ENCODE measurements at regions not wholly inside any gene's neighbourhood (a gene's known extent, or its start where the extent isn't known, plus 50 kb on each side); places are given as distances from the start of the nearest gene placed in this dataset.

DNA sequence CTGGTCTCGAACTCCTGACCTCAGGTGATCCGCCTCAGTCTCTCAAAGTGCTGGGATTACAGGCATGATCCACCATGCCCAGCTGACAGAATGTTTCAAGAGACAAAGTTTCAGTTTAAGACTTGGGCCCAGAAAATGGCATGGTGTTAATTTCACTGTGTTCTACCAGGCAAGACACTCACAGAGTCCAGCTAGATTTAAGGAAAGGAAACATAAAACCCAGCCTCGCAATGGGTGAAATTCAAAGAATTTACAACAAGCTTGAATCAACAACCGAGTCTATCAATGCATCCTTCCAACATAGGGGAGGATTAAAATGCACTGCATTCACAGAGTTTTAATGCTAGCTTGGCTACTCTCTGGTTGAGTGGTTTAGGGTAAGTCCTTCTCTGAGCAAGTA lies 764.0 kb downstream of the XPNPEP1 start:
- TF ChIP-seq POLR2AphosphoS5 (IDR thresholded peaks at IDR 0.05) (no peak), POLR2A (IDR thresholded peaks at IDR 0.05) (no peak)
- TF ChIP-seq, protein P1, sequence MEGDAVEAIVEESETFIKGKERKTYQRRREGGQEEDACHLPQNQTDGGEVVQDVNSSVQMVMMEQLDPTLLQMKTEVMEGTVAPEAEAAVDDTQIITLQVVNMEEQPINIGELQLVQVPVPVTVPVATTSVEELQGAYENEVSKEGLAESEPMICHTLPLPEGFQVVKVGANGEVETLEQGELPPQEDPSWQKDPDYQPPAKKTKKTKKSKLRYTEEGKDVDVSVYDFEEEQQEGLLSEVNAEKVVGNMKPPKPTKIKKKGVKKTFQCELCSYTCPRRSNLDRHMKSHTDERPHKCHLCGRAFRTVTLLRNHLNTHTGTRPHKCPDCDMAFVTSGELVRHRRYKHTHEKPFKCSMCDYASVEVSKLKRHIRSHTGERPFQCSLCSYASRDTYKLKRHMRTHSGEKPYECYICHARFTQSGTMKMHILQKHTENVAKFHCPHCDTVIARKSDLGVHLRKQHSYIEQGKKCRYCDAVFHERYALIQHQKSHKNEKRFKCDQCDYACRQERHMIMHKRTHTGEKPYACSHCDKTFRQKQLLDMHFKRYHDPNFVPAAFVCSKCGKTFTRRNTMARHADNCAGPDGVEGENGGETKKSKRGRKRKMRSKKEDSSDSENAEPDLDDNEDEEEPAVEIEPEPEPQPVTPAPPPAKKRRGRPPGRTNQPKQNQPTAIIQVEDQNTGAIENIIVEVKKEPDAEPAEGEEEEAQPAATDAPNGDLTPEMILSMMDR (IDR thresholded peaks at IDR 0.05 in 8 of 11, conservative IDR thresholded peaks at IDR 0.05 in 3 of 11) = no peak
- WGBS, 5 donors = 68 to 91% (median 79%) methylated on average over 4 of the region's 4 CpGs
- no peak for DNase-seq
- Histone ChIP-seq H3K27ac (no peak overlapping the region), H3K27me3 (replicated peaks in 1 of 7) (no peaks in the 10 kb centered on the region), H3K36me3 (no peaks in the 10 kb centered on the region), H3K4me1 (no peaks in the 10 kb centered on the region), H3K9me3 (peaks cover 0 to 6% (median 0%) of the 10 kb centered on the region in 8 donors), H3K4me3 (no peak overlapping the region)
- intact Hi-C loops (cut with DNase I; ENCODE audit: low total_unique reads) = no loop called here

DNA sequence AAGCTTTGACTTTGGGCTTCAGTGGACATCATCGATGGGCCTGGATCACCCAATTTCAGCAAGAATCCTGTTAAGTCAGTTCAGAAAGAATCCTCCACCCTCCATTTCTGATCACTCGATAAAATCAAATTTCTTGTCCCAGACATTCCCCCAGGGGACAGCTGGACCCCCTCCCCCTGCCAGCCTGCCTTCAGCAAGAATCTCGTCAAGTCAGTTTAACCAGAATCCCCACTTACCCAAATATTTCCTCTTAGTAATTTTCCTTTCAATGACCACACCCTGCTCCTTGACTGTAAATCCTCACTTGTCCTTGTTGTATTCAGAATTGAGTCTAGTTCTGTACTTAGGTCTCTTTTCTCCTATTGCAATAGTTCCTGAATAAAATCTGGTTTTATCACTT lies 766.9 kb downstream of the XPNPEP1 start:
- DNase-seq = no peak
- TF ChIP-seq POLR2AphosphoS5 (IDR thresholded peaks at IDR 0.05) (no peak), POLR2A (IDR thresholded peaks at IDR 0.05) (no peak)
- TF ChIP-seq, protein P1 (IDR thresholded peaks at IDR 0.05 in 8 of 11, conservative IDR thresholded peaks at IDR 0.05 in 3 of 11) = no peak
- intact Hi-C loops (cut with DNase I; ENCODE audit: low total_unique reads) = no loop called here
- H3K27ac ChIP-seq = no peak overlapping the region
- H3K4me3 ChIP-seq = no peak overlapping the region
- H3K36me3 ChIP-seq = no peaks in the 10 kb centered on the region
- peaks cover 0 to 29% (median 2%) of the 10 kb centered on the region in 8 donors for H3K9me3 ChIP-seq
- no peaks in the 10 kb centered on the region for H3K4me1 ChIP-seq
- H3K27me3 ChIP-seq (replicated peaks in 1 of 7) = no peaks in the 10 kb centered on the region
- 75 to 85% (median 82%) methylated on average over 3 of the region's 3 CpGs for WGBS, 5 donors

DNA sequence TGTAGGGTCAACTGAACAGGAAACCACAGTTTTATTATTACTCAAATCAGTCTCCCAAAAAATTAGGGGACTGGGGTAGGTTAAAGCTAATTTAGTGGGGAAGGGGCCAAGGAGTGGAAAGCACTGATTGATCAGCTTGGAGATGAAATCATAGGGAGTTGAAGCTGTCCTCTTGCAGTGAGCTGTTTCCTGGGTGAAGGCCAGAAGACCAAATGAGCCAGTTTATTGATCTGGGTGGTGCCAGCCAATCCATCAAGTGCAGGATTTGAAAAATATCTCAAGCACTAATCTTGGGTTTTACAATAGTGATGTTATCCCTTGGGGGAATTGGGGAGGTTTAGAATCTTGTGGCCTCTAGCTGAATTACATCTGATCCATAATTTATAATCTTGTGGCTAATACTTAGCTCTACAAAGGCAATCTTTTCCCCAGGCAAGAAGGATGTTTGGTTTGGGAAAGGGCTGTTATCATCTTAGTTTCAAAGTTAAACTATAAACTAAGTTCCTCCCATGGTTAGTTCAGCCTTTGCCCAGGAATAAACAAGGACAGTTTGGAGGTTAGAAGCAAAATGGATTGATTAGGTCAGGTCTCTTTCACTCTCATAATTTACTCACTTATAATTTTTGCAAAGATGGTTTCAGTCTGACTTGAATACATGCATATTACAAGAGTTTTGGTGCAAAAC lies 773.5 kb downstream of the XPNPEP1 start:
- TF ChIP-seq, protein P1 (IDR thresholded peaks at IDR 0.05 in 8 of 11, conservative IDR thresholded peaks at IDR 0.05 in 3 of 11) = no peak
- no peak for TF ChIP-seq POLR2A (IDR thresholded peaks at IDR 0.05)
- no peak for TF ChIP-seq POLR2AphosphoS5 (IDR thresholded peaks at IDR 0.05)

DNA sequence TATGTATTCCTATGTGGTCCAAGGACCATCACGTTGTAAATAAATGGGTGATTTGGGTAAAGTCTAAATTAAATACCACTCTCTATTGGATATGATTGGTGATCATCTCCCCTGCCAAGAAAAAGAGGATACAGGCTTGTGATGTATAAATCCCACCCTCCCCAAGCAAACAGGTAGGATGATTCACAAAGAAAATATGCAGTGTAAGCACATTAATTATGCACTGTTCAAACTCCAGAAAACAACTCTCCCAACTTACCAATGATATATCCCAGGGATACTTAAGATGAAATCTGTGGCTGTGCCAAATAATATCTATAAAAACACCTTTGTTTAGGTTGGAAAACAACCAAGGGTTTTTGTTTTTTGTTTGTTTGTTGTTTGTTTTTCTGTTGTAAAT lies 795.9 kb downstream of the XPNPEP1 start:
- WGBS, 5 donors = 54 to 81% (median 67%) methylated on average over 1 of the region's 1 CpG
- DNase-seq = no peak
- Histone ChIP-seq H3K4me3 (no peak overlapping the region), H3K27me3 (replicated peaks in 1 of 7) (no peaks in the 10 kb centered on the region), H3K36me3 (no peaks in the 10 kb centered on the region), H3K9me3 (peaks cover 0 to 8% (median 0%) of the 10 kb centered on the region in 8 donors), H3K27ac (no peak overlapping the region), H3K4me1 (no peaks in the 10 kb centered on the region)
- TF ChIP-seq, protein P1 (IDR thresholded peaks at IDR 0.05 in 8 of 11, conservative IDR thresholded peaks at IDR 0.05 in 3 of 11) = no peak
- TF ChIP-seq POLR2AphosphoS5 (IDR thresholded peaks at IDR 0.05) (no peak), POLR2A (IDR thresholded peaks at IDR 0.05) (no peak)
- intact Hi-C loops (cut with DNase I; ENCODE audit: low total_unique reads) = no loop called here

More for the DNA sequence above, 773.5 kb downstream of the XPNPEP1 start:
- Histone ChIP-seq H3K9me3 (peaks cover 0 to 31% (median 2%) of the 10 kb centered on the region in 8 donors), H3K36me3 (no peaks in the 10 kb centered on the region), H3K27me3 (replicated peaks in 1 of 7) (no peaks in the 10 kb centered on the region), H3K4me3 (no peak overlapping the region), H3K27ac (no peak overlapping the region), H3K4me1 (no peaks in the 10 kb centered on the region)
- DNase-seq = no peak
- intact Hi-C loops (cut with DNase I; ENCODE audit: low total_unique reads) = no loop called here

All from spleen (tissue), 11 donors.